Astrocyte of the cerebellum (primary cell): ENCODE measurements at regions not wholly inside any gene's neighbourhood (a gene's known extent, or its start where the extent isn't known, plus 50 kb on each side); places are given as distances from the start of the nearest gene placed in this dataset.

ENCODE experiments used
- DNase-seq: peaks from one replicate; pipeline ENCODE4 v3.0.0-alpha.2; 2011; ENCODE audit warnings: low read depth
- H3K4me3 ChIP-seq: 2 replicates; pipeline ENCODE4 v1.5.1; 2011; ENCODE audit warnings: mild to moderate bottlenecking, low read depth, low read length, moderate library complexity
- in situ Hi-C: cut with HindIII; loops from 2 replicates; pipeline ENCODE4 v1.10.0; 2017; ENCODE audit warnings: low sequenced_read_pairs
- TF ChIP-seq, protein P1 (sequence below): IDR thresholded peaks from 2 replicates; pipeline ENCODE4 v1.5.1; 2012; ENCODE audit warnings: low read length, low read depth, moderate library complexity, mild to moderate bottlenecking; ENCODE audit errors: missing control alignments

DNA sequence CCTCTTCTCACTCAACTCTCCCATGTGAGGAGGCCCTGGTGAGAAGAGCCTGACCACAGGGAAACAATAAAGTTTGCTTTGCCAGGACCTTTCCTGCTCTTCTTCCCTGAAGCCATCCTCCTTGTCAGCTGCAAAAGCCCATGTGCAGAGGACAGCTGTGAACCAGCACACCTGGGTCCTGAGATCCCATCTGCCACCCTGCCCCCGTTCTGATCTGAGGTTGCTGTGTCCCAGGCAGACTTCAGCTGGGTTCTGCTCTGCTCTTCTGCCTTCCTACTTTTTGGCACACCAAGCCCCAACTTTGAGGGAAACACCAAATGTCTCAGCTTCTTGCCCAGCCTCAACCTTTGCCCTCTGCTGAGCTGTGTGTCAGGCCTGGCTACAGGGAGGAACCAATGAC is 595.1 kb upstream of the ARPP21 start:
- TF ChIP-seq, protein P1, sequence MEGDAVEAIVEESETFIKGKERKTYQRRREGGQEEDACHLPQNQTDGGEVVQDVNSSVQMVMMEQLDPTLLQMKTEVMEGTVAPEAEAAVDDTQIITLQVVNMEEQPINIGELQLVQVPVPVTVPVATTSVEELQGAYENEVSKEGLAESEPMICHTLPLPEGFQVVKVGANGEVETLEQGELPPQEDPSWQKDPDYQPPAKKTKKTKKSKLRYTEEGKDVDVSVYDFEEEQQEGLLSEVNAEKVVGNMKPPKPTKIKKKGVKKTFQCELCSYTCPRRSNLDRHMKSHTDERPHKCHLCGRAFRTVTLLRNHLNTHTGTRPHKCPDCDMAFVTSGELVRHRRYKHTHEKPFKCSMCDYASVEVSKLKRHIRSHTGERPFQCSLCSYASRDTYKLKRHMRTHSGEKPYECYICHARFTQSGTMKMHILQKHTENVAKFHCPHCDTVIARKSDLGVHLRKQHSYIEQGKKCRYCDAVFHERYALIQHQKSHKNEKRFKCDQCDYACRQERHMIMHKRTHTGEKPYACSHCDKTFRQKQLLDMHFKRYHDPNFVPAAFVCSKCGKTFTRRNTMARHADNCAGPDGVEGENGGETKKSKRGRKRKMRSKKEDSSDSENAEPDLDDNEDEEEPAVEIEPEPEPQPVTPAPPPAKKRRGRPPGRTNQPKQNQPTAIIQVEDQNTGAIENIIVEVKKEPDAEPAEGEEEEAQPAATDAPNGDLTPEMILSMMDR, result no peak
- no peak for DNase-seq
- no peak overlapping the region for H3K4me3 ChIP-seq
- in situ Hi-C loops, result no loop called here

DNA sequence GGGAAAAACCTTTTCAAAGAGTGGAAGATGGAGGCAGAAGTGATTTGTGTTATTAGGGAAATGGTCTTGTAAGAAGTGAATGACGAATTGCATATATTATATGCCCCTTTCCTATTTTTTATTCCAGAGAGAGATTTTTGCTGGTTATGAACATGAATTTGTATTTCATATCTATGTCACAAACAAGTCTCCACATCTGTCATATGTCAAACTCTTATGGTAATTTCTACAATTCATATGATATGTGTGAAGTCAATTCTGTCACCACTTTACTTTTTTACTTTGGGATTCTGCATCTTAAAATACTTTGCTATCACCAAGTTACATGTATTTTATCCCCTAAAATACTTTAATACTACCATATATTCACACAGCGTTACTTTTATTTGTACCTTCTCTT is 594.2 kb upstream of the ARPP21 start:
- TF ChIP-seq, protein P1, result no peak
- DNase-seq, result no peak
- in situ Hi-C loops, result no loop called here
- H3K4me3 ChIP-seq, result no peak overlapping the region

DNA sequence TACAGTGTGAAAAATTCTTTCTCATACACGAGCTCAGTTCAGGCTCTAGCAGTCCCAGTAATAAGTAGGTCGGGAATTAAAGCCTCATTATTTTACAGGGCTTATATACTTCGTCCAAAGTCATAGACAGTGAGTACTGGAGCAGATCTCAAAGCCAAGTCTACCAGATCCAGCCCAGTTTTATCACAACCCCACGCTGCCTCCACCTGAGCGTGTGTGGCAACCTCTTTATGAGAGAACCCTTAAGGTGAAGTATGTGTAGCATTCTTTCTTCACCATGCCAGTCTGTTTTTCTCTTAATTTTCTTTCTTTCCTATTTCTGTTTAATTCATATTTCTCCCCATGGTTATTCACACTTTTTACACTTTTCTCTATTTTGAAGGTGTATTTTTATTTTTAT is 574.6 kb upstream of the ARPP21 start:
- DNase-seq, result no peak
- TF ChIP-seq, protein P1, result no peak
- in situ Hi-C loops, result no loop called here
- H3K4me3 ChIP-seq, result no peak overlapping the region

DNA sequence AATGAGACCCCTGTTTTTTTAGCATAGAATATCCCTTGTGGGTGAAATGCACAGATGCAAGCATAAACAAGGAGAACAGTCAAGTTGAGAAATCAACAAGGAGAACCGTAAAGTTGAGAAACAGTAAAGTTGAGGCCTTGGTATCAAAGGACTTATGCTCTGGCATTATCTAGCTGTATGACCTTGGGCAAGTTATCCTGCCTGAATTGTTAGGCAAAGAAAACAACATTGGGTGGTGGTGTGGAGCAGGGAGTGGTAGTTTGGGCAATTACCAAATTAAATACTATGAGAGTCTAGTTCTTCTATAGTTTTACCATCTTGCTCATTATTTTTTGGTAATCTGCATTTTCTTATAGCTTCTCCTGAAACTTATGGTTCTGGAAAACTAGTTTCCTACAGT is 573.4 kb upstream of the ARPP21 start:
- no peak for DNase-seq
- TF ChIP-seq, protein P1, result no peak
- no peak overlapping the region for H3K4me3 ChIP-seq
- in situ Hi-C loops, result no loop called here

DNA sequence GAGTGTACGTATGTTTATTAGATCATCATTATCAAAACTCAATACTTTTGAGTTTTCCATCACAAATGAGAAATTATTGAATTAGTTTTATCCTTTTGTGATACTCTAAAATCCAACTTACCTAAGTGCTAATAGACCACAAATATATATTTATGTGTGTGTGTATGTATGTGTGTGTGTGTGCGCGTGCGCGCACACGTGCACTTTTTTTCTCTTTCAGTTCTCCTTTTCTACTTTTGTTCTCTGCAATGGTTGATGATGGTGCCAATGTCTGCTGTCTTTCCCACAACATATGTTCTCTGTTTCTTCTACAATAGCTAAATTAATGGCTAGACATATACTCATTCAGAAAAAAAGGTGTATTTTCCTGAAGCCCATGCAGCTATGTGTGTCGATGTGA is 571.6 kb upstream of the ARPP21 start:
- in situ Hi-C loops, result no loop called here
- H3K4me3 ChIP-seq, result no peak overlapping the region
- no peak for DNase-seq
- TF ChIP-seq, protein P1, result no peak

DNA sequence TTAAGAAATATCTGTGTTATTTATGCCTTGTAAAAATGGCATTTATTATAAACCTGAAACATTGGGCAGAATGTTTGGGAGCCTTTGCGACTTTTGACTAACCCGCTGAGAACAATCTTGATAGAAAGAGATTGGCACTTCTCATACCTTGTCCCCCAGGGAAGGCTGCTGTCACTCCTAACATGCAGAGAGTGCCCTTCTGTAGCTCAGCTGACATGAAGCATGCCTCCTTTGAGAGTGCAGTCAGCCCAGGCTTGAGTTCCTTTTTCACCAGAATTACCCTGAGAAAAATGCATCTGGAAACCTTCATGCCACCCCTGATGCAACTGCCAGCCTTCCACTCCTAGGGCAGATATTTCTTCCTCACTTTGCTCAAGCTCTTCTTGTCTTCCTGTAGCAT is 569.2 kb upstream of the ARPP21 start:
- no peak overlapping the region for H3K4me3 ChIP-seq
- no peak for DNase-seq
- in situ Hi-C loops, result no loop called here
- TF ChIP-seq, protein P1, result no peak

DNA sequence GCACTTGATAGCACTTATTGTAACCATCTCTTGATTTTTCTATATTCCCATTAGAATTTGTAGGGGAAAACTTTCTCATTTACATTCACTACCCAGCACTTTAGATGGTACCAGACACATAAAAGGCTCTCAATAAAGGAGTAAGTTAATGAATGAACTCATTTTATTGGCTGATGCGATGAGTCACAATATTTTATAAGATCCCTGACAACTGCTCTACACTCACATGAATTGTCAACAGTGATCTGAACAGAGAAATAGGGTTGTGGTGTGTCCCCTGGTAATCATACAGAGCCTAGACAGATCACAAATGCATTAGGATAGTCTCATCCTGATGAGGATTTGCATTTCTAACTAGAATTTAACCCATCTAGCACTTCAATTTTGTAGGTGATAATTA is 567.6 kb upstream of the ARPP21 start:
- TF ChIP-seq, protein P1, result no peak
- in situ Hi-C loops, result no loop called here
- no peak for DNase-seq
- no peak overlapping the region for H3K4me3 ChIP-seq
